AG04450 (cell line): ENCODE measurements at regions not wholly inside any gene's neighbourhood (a gene's known extent, or its start where the extent isn't known, plus 50 kb on each side); places are given as distances from the start of the nearest gene placed in this dataset.

ENCODE experiments used
- CTCF ChIA-PET: fragments of 300-600, 350-600 bp; formaldehyde crosslinking; extraction: SDS; loops from one replicate; lab custom pipeline; 2022; ENCODE audit warnings: antibody characterized with exemption, inconsistent platforms; lab: Charles Lee
- POLR2A ChIA-PET: fragments of 350-600 bp; formaldehyde crosslinking; extraction: SDS; loops from one replicate; lab custom pipeline; 2021; ENCODE audit warnings: antibody characterized with exemption, inconsistent platforms; lab: Yijun Ruan, JAX
- DNase-seq: peaks from one replicate; pipeline ENCODE4 v3.0.0-alpha.2; 2011; ENCODE audit warnings: low read depth, low spot score
- H3K27ac ChIP-seq: one replicate; pipeline ENCODE4 v1.5.1; 2012; ENCODE audit warnings: low read depth, low read length, control low read depth
- H3K27me3 ChIP-seq: one replicate; pipeline ENCODE4 v1.6.0; 2012; ENCODE audit warnings: low read length; ENCODE audit not compliant: control insufficient read depth, insufficient read depth
- H3K4me3 ChIP-seq: 2 replicates; pipeline ENCODE4 v1.5.1; 2011; ENCODE audit warnings: mild to moderate bottlenecking, low read depth, low read length, control low read depth
- H3K9me3 ChIP-seq: 2 replicates; pipeline ENCODE4 v1.5.1; 2012; ENCODE audit warnings: low read length; ENCODE audit not compliant: control insufficient read depth, insufficient read depth
- CTCF ChIP-seq: IDR thresholded peaks from 2 replicates; pipeline ENCODE4 v1.5.1; 2011; ENCODE audit warnings: low read depth, low read length, control low read depth, inconsistent platforms

- no peak for DNase-seq
- POLR2A ChIA-PET, result no interaction called here
- Histone ChIP-seq H3K9me3 (peaks cover 12% of the 10 kb centered on the region), H3K27me3 (no peaks in the 10 kb centered on the region), H3K4me3 (no peak overlapping the region), H3K27ac (no peak overlapping the region)
- TF ChIP-seq CTCF, result no peak
- CTCF ChIA-PET, result no interaction called here
These were observed 1135.6 kb upstream of the FAM98A start for GRCh38 chr2:34734662-34735061.

GRCh38 chr2:34734042-34734441 is 1134.9 kb upstream of the FAM98A start:
- no peak overlapping the region for H3K4me3 ChIP-seq
- ChIA-PET CTCF (no interaction called here), POLR2A (no interaction called here)

GRCh38 chr2:34731292-34731691 is 1132.2 kb upstream of the FAM98A start:
- Histone ChIP-seq H3K4me3 (no peak overlapping the region), H3K9me3 (peaks cover 8% of the 10 kb centered on the region), H3K27me3 (no peaks in the 10 kb centered on the region), H3K27ac (no peak overlapping the region)
- POLR2A ChIA-PET, result no interaction called here
- TF ChIP-seq CTCF, result no peak
- CTCF ChIA-PET, result no interaction called here
- DNase-seq, result no peak

More at GRCh38 chr2:34734042-34734441, 1134.9 kb upstream of the FAM98A start:
- no peak for DNase-seq
- Histone ChIP-seq H3K9me3 (peaks cover 12% of the 10 kb centered on the region), H3K27me3 (no peaks in the 10 kb centered on the region), H3K27ac (no peak overlapping the region)
- no peak for TF ChIP-seq CTCF

DNA sequence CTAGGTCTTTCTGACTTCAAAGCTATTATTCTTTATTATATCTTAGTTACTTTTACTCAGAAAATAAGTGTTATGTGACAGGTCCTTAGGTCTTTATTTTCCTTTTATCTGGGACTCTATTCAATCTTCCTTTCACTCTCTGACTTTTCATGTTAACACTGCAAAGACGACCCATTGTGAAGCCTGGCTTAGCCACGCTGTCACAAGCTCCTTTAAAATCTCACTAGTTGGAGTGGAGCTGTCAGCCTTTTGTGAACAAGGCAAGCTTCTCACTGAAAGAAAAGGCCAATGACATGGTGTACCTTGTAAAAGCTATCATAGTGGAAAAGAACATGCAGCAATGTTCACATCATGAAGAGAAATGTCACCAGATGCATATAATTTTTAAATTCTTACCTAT is 1130.7 kb upstream of the FAM98A start:
- H3K27ac ChIP-seq, result no peak overlapping the region
- ChIA-PET CTCF (no interaction called here), POLR2A (no interaction called here)
- no peak for TF ChIP-seq CTCF
- H3K27me3 ChIP-seq, result no peaks in the 10 kb centered on the region
- H3K4me3 ChIP-seq, result no peak overlapping the region
- DNase-seq, result no peak
- peaks cover 8% of the 10 kb centered on the region for H3K9me3 ChIP-seq

DNA sequence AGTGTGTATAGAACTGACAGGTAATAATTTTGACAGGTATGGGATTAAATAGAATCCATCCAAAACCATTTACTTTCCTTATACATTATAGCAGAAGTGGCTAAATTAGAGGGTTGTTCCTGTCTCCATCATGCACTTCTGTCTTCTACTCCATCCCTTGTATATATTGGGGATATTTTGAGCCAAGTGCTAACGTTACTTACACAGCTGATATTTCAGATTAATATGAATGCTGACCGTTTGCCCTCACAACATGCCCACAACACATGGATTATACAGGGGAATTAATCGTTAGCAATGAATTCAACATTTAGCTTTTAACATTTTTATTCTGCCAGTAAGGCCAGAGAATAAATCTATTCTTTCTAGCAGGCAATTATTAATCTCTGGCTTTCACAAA is 1125.0 kb upstream of the FAM98A start:
- Histone ChIP-seq H3K27me3 (no peaks in the 10 kb centered on the region), H3K27ac (no peak overlapping the region), H3K4me3 (no peak overlapping the region), H3K9me3 (peaks cover 16% of the 10 kb centered on the region)
- no peak for TF ChIP-seq CTCF
- DNase-seq, result no peak
- ChIA-PET POLR2A (no interaction called here), CTCF (no interaction called here)
